ENCODE measurements at regions not wholly inside any gene's neighbourhood (a gene's known extent, or its start where the extent isn't known, plus 50 kb on each side); places are given as distances from the start of the nearest gene placed in this dataset.

GRCh38 chrX:147680251-147680650, 231.5 kb upstream of the FMR1 start:
- H3K4me3 ChIP-seq (ENCODE audit: low read depth, low read length): no peak overlapping the region
- TF ChIP-seq CTCF (IDR thresholded peaks at IDR 0.05; ENCODE audit: borderline replicate concordance, insufficient read depth, low read depth, low read length): no peak

GRCh38 chrX:147693511-147693910, 218.2 kb upstream of the FMR1 start:
- no peak for TF ChIP-seq CTCF (IDR thresholded peaks at IDR 0.05; ENCODE audit: borderline replicate concordance, insufficient read depth, low read depth, low read length)
- no peak overlapping the region for H3K4me3 ChIP-seq (ENCODE audit: low read depth, low read length)

GRCh38 chrX:147699061-147699460, 212.7 kb upstream of the FMR1 start:
- no peak for TF ChIP-seq CTCF (IDR thresholded peaks at IDR 0.05; ENCODE audit: borderline replicate concordance, insufficient read depth, low read depth, low read length)

GRCh38 chrX:147710301-147710700, 201.4 kb upstream of the FMR1 start:
- H3K4me3 ChIP-seq (ENCODE audit: low read depth, low read length): no peak overlapping the region
- TF ChIP-seq CTCF (IDR thresholded peaks at IDR 0.05; ENCODE audit: borderline replicate concordance, insufficient read depth, low read depth, low read length): no peak

More at GRCh38 chrX:147699061-147699460, 212.7 kb upstream of the FMR1 start:
- H3K4me3 ChIP-seq (ENCODE audit: low read depth, low read length): no peak overlapping the region

GRCh38 chrX:147733369-147733768, 178.3 kb upstream of the FMR1 start:
- no peak for TF ChIP-seq CTCF (IDR thresholded peaks at IDR 0.05; ENCODE audit: borderline replicate concordance, insufficient read depth, low read depth, low read length)

GRCh38 chrX:147735364-147735763, 176.4 kb upstream of the FMR1 start:
- no peak overlapping the region for H3K4me3 ChIP-seq (ENCODE audit: low read depth, low read length)
- TF ChIP-seq CTCF (IDR thresholded peaks at IDR 0.05; ENCODE audit: borderline replicate concordance, insufficient read depth, low read depth, low read length): no peak

More at GRCh38 chrX:147733369-147733768, 178.3 kb upstream of the FMR1 start:
- no peak overlapping the region for H3K4me3 ChIP-seq (ENCODE audit: low read depth, low read length)

GRCh38 chrX:147736045-147736444, 175.7 kb upstream of the FMR1 start:
- no peak for TF ChIP-seq CTCF (IDR thresholded peaks at IDR 0.05; ENCODE audit: borderline replicate concordance, insufficient read depth, low read depth, low read length)
- H3K4me3 ChIP-seq (ENCODE audit: low read depth, low read length): no peak overlapping the region

All from GM12875 (cell line).